SH-SY5Y (cell line): ENCODE measurements at regions not wholly inside any gene's neighbourhood (a gene's known extent, or its start where the extent isn't known, plus 50 kb on each side); places are given as distances from the start of the nearest gene placed in this dataset.

Experiments
- GATA2 ChIP-seq: IDR thresholded peaks from 2 replicates; pipeline ENCODE4 v1.6.1; 2011; ENCODE audit warnings: mild to moderate bottlenecking, low read depth, low read length
- GATA3 ChIP-seq: IDR thresholded peaks from 2 replicates; pipeline ENCODE4 v1.6.1; 2011; ENCODE audit warnings: low read depth, mild to moderate bottlenecking, low read length, moderate library complexity

DNA sequence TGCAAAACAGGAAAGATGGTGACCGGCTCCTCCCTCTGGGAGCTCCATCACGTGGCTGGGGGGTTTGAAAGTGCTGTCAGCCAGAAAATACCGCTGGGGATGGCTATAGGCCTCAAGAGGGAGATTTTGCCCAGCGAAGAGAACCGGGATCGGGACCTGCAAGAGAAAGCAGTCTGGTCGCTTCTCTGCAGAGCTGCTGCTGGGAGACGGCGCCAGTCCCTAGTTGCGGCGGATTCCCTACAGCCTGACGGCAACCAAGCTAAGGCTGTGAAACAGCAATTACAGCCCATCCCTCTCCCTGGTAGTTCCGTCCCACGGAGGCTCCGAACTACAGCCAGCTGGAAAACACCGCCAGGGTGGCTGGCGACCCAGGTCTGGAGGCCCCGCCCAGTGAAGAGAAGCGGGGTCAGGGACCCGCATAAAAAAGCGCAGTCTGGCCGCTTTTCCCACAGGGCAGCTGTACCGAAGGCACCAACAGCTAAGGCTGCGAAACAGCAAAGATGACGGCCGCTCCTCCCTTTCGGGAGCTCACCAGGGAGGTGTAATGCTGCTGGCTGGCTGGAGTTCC lies 238.1 kb upstream of the IRAK1BP1 start:
- no peak for TF ChIP-seq GATA2
- no peak for TF ChIP-seq GATA3
